ENCODE measurements at regions not wholly inside any gene's neighbourhood (a gene's known extent, or its start where the extent isn't known, plus 50 kb on each side); places are given as distances from the start of the nearest gene placed in this dataset.
"Not testable (repeated sequence)": the region's sequence is repeated elsewhere in the genome, so short reads cannot be mapped to it uniquely, and the experiment has no call there.

DNA sequence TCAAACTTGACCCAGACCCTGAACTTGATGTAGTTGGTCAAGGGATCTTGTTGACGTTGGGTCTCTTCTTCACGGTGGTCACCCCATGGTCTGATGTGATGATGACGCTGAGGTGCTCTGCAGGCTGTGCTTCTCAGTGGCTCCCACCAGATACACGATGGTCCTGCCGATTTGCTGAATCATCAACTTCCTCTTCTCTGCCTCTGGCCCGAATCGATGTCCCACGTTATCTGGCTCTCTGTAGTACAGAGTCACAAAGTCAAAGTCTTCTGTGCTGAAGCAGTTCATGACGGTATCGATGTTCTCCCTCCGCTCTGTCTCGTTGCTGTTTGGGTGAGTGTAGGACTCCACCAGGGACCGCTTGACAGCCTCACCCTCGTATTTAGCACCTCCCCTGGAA, 58.5 kb upstream of the ZNF195 start:
- not testable (repeated sequence) for H2BK120ac ChIP-seq (ENCODE audit: low read depth, low read length, poor library complexity, severe bottlenecking); H3K4me2 ChIP-seq (ENCODE audit: insufficient read depth, insufficient read length, low read length); H3K27ac Mint-ChIP-seq; DNase-seq; H3K9ac ChIP-seq (ENCODE audit: extremely low read depth, insufficient read length, low read length); H3K4me1 ChIP-seq (ENCODE audit: insufficient read depth, low read length); H4K8ac ChIP-seq (replicated peaks; ENCODE audit: insufficient read length, low read depth, low read length); H2AK5ac ChIP-seq (ENCODE audit: insufficient read length, low read length); H3K56ac ChIP-seq (ENCODE audit: insufficient read length, low read depth, low read length); H3K27ac ChIP-seq (ENCODE audit: insufficient read length, low read depth, low read length); H3K36me3 Mint-ChIP-seq (ENCODE audit: insufficient read depth in 1 of 3, low read depth in 3 of 3); H3K27me3 ChIP-seq (ENCODE audit: insufficient read depth, low read length); H3K23ac ChIP-seq (ENCODE audit: insufficient read length, low read depth, low read length); H3K79me2 ChIP-seq (ENCODE audit: insufficient read depth, low read length); H3K18ac ChIP-seq (ENCODE audit: insufficient read length, low read depth, low read length); H3K4me3 Mint-ChIP-seq; H2BK12ac ChIP-seq (ENCODE audit: insufficient read length, low read depth, low read length); H4K91ac ChIP-seq (ENCODE audit: insufficient read length, low read depth, low read length); H3K4ac ChIP-seq (ENCODE audit: low read depth, low read length); H3K79me1 ChIP-seq (ENCODE audit: insufficient read depth, low read depth, low read length, poor library complexity, severe bottlenecking); H3K9me3 Mint-ChIP-seq; H2BK5ac ChIP-seq (ENCODE audit: insufficient read length, low read length); H3K27me3 Mint-ChIP-seq (ENCODE audit: low read depth); H4K5ac ChIP-seq (ENCODE audit: insufficient read length, low read depth, low read length); H2BK15ac ChIP-seq (ENCODE audit: low read depth, low read length); H4K20me1 ChIP-seq (ENCODE audit: control insufficient read depth, insufficient read depth, insufficient read length); H3K23me2 ChIP-seq (ENCODE audit: insufficient read length, low read depth, low read length, poor library complexity, severe bottlenecking); H3T11ph ChIP-seq (ENCODE audit: low read length); H2AFZ ChIP-seq (ENCODE audit: low read length); H3K9me3 ChIP-seq (ENCODE audit: control insufficient read depth, low read depth, low read length); H3K14ac ChIP-seq (ENCODE audit: insufficient read depth, low read length)
- H2BK20ac ChIP-seq (ENCODE audit: low read depth, low read length, poor library complexity, severe bottlenecking): peak overlapping the region; percentile 45
- WGBS (ENCODE audit: extremely low coverage, insufficient read length, low lambda C conversion rate): no CpG with 5 or more reads among the region's 14 CpGs
- H3K4me1 Mint-ChIP-seq: peaks cover 6 to 13% of the 10 kb centered on the region in 2 experiments

Measured in H9 (cell line).